Astrocyte of the cerebellum (primary cell): ENCODE measurements at regions not wholly inside any gene's neighbourhood (a gene's known extent, or its start where the extent isn't known, plus 50 kb on each side); places are given as distances from the start of the nearest gene placed in this dataset.
"Not testable (repeated sequence)": the region's sequence is repeated elsewhere in the genome, so short reads cannot be mapped to it uniquely, and the experiment has no call there.

ENCODE experiments used
- DNase-seq: peaks from one replicate; pipeline ENCODE4 v3.0.0-alpha.2; 2011; ENCODE audit warnings: low read depth
- H3K4me3 ChIP-seq: 2 replicates; pipeline ENCODE4 v1.5.1; 2011; ENCODE audit warnings: mild to moderate bottlenecking, low read depth, low read length, moderate library complexity
- in situ Hi-C: cut with HindIII; loops from 2 replicates; pipeline ENCODE4 v1.10.0; 2017; ENCODE audit warnings: low sequenced_read_pairs
- TF ChIP-seq, protein P1 (sequence below): IDR thresholded peaks from 2 replicates; pipeline ENCODE4 v1.5.1; 2012; ENCODE audit warnings: low read length, low read depth, moderate library complexity, mild to moderate bottlenecking; ENCODE audit errors: missing control alignments

DNA sequence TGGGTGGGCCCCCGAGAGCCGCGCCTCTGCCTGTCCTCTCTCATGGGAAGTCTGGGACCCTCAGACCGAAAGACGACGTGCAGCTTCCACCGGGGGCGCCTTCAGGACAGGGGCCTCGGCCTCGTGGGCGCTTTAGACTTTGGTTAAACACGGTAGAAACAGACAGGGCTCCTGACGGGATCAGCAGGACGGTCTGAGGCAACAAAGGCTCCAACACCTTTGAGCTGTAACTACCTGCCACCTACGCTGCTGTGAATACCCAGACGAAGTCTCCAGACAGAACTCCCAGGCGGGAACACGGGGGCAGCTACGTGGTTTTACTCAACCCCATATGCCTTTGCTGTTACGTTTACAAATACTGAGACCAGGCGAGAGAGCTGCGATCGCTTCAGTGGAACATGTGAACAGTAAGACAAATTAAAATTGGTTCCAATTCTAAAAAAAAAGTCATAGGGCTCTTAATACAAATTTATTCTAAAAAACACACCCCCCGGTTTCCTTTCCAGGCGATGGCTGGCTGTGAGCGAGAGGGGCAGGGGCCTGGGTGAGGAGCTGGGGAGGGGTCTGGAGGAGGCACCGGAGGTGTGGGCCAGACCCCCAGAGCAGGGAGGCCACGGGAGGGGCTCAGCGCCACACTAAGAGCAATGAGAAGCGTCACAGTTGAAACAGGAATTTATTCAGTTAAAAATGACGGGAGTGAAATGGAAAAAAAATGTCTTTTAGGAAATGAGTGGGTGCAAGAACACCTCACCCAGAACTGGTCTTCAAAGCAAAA, 453.2 kb downstream of the QKI start:
- DNase-seq, result no peak
- no peak overlapping the region for H3K4me3 ChIP-seq
- in situ Hi-C loops, result no loop called here
- TF ChIP-seq, protein P1, sequence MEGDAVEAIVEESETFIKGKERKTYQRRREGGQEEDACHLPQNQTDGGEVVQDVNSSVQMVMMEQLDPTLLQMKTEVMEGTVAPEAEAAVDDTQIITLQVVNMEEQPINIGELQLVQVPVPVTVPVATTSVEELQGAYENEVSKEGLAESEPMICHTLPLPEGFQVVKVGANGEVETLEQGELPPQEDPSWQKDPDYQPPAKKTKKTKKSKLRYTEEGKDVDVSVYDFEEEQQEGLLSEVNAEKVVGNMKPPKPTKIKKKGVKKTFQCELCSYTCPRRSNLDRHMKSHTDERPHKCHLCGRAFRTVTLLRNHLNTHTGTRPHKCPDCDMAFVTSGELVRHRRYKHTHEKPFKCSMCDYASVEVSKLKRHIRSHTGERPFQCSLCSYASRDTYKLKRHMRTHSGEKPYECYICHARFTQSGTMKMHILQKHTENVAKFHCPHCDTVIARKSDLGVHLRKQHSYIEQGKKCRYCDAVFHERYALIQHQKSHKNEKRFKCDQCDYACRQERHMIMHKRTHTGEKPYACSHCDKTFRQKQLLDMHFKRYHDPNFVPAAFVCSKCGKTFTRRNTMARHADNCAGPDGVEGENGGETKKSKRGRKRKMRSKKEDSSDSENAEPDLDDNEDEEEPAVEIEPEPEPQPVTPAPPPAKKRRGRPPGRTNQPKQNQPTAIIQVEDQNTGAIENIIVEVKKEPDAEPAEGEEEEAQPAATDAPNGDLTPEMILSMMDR, result no peak

DNA sequence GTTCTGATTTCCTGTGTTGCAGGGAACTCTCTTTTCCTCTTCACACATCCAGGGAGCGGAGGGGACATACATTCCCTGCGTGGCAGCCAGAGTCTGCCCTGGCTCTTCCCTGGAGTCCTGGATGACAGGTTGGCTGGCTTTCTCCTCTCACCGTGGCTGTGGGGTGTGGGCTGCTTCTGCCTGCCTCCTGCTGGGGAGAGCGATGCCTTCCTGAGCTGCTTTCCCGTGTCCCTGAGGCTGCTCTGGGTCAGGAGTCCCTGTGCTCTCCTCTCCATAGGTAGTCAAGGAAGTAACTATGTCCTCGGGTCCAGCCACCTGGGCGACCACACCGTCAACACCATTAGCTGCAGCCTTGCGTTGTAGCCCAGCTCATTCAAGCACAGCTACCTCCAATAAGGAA, 451.7 kb downstream of the QKI start:
- in situ Hi-C loops, result no loop called here
- DNase-seq, result no peak
- no peak overlapping the region for H3K4me3 ChIP-seq
- TF ChIP-seq, protein P1, result no peak

DNA sequence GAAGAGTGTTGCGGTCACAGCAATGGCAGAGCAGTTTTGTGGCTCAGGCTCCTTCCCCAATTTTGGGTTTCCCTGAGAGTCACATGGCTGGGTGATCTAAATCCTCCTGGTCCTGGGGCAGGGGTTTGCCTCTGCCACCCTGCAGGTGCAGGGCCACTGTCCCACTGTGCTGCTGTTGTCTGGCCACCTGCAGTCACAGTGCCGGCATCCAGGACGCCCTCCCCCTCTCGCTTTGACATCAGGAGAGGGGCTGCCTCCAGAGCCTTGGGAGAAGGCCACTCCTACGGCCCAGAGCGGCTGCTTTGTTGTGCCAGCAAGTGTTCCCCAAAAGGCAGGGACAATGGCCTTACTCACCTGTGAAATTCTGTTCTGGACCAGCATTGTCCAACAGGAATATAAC, 449.0 kb downstream of the QKI start:
- no peak for DNase-seq
- H3K4me3 ChIP-seq, result no peak overlapping the region
- in situ Hi-C loops, result no loop called here
- TF ChIP-seq, protein P1, result no peak

DNA sequence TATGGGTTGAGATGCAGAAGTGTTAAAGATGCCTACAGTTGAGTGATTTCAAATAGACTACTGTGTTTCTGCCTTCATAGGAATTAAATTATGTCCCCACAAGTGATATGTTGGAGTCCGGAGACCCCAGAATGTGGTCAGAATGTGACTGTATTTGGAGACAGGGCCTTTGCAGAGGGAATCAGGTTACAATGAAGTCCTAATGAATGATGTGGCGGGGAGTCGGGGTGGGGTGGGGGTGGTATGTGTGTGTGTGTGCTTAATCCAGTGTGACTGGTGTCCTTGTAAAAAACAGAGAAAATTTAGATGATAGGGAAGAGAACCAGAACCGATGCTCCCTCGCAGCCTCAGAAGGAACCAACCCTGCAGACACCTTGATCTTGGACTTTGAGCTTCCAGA, 448.2 kb downstream of the QKI start:
- H3K4me3 ChIP-seq, result no peak overlapping the region
- in situ Hi-C loops, result no loop called here
- no peak for DNase-seq
- TF ChIP-seq, protein P1, result no peak

DNA sequence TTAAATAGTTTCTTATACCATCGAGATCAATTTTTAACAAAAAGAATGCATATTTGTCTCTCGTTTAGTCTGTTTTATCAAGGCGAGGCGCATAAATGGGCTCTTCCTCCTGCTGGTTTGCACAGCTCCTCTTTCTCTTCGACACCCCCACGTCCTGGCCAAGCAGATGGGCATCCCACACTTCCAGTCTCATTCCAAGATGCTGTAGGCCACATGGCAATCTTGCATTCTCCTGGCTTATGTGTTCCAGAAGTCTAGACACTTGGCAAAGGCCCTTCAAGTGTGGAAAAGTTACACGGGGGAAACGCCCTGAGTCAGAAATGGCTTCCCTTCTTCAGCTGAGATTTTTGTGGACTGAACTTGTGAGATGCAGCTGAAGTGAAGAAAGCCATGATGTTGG, 447.1 kb downstream of the QKI start:
- TF ChIP-seq, protein P1, result no peak
- no peak overlapping the region for H3K4me3 ChIP-seq
- DNase-seq, result no peak
- in situ Hi-C loops, result no loop called here

DNA sequence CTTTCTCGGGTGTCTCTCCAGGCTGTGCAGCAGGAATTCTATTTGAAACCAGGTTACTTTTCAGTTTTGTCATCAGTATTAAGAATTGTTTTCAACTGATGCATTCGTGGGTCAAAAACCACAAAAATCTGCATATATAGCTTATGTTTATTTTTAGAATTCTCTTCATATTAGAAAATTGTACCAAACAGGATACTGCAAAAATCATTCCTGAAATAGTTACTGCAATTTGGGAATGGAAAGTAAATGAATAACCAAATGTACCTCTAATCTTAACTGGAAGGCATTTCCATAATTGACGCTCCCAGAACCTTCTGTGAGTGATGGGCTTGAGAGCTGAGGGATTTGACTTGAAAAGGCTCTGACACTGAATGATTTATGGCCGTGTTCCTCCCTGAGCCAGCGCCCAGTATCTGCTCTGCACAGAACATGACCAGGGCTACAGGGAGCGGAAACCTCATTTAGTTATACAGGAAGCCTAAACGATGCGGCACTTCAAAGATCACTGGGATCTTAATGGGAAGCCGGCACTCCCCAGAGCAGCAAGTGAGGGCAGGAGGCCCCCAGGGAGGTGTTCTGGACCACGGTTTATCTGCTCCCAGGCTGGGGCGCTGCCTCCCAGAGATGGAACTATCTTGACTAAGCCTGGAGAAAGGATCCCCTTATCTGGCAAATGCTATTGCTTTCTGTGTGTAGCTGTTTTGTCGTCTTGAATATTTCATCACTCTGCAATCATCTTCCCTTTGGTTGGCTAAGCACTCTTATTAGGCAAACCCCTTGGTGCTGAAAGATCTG, 446.0 kb downstream of the QKI start:
- no peak overlapping the region for H3K4me3 ChIP-seq
- DNase-seq, result peak; percentile 19
- in situ Hi-C loops, result no loop called here
- TF ChIP-seq, protein P1, result no peak

DNA sequence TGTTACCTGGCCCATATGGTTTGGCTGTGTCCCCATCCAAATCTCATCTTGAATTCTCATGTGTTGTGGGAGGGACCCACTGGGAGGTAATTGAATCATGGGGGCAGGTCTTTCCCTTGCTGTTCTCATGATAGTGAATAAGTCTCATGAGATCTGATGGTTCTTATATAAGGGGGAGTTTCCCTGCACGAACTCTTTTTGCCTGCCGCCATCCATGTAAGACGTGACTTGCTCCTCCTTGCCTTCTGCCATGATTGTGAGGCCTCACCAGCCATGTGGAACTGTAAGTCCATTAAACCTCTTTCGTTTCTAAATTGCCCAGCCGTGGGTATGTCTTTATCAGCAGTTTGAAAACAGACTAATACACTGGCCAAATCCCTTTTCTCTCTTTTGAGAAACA, 444.4 kb downstream of the QKI start:
- in situ Hi-C loops, H3K4me3 ChIP-seq, DNase-seq: not testable (repeated sequence)
